Lung microvascular endothelial cell (primary cell): ENCODE measurements at regions not wholly inside any gene's neighbourhood (a gene's known extent, or its start where the extent isn't known, plus 50 kb on each side); places are given as distances from the start of the nearest gene placed in this dataset.

Experiments
- DNase-seq, 2 donors: peaks; one replicate each; pipeline versions ENCODE4 v3.0.0 to v3.0.0-alpha.2; 2010; ENCODE audit warnings: low read depth in 2 of 2

DNA sequence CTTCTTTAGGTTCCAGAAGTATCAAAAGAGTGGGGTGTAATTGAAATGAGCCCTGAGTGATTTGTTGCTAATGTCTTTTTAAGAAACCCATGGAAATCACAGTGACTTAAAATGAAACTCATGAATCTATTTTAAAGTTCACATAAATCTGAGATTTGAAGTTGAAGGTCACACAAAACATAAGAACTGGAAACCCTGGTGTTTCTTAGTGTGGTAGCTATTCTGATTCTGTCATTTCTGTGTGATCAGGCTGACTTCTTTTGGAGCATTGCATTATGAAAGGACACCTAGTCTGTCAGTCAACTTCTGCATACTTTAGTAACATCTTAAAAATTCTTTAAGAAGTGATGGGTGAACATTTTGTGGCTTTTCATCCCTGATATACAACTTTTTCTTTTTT lies 448.8 kb downstream of the TLE4 start:
- DNase-seq = no peak

DNA sequence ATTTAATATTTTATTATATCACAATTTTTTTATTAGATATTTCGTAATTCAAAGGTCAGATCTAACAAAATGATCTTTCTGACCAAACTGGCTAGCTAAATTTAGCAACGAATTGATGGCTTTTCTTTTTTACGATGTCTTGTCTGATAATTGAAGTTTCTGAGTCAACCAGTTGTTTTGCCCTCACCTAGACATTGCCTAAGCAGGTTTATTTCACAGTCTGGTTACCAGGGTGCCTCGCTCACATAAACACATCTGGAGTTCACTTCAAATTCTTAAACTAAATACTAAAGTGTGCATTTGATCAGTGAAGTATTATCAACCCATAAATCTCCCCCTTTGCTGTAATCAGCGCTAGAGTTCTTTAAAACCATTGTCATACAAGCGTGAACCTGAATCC lies 448.3 kb downstream of the TLE4 start:
- no peak for DNase-seq

DNA sequence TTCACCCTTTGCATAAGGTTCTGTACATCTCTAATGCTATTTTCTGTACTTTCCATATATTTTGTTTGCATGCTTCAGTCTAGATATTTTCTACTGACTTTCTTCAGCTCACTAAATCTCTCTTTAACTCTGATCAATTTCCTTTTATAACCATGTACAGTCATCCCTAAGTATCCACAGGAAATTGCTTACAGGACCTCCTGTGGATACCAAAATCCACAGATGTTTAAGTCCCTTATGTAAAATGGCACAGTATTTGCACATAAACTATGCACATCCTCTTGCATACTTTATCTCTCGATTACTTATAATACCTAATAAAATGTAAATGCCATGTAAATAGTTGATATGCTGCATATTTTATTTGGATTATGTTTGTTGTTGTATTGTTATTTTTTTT lies 442.1 kb downstream of the TLE4 start:
- no peak for DNase-seq

GRCh38 chr9:80012557-80013330 lies 441.0 kb downstream of the TLE4 start:
- no peak for DNase-seq

DNA sequence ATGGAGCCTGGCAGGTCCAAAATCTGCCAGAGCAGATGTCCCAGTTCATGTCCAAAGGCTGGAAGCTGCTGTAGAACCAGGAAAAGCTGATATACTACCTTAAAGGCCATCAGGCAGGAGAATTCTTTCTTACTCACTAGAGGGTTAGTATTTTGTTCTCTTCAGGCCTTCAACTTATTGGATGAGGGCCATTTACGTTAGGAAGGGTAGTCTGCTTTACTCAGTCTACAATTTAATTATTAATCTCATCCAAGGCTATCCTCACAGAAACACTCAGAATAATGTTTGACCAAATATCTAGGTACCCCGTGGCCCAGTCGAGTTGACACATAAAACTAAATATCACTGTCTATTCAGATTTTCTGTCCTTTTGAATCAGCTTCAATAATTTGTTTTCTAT lies 437.4 kb downstream of the TLE4 start:
- no peak for DNase-seq

DNA sequence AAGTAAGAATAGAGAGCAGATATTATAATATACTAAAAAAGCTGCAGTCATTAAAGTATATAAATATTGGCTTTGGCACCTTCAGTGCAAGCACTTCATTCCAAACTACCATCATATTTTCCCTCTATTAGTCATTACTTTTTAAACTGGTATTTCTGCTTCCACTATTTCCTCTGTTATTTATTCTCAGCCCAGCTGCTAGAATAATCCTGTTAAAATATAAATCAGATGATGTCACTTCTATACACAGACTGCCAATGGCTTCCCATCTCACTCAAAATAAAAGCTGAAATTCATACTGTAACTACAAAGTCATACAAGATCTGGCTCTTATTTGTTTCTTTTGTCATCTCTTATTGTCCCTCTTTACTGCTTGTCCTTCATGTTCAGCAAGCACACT lies 432.9 kb downstream of the TLE4 start:
- no peak for DNase-seq

DNA sequence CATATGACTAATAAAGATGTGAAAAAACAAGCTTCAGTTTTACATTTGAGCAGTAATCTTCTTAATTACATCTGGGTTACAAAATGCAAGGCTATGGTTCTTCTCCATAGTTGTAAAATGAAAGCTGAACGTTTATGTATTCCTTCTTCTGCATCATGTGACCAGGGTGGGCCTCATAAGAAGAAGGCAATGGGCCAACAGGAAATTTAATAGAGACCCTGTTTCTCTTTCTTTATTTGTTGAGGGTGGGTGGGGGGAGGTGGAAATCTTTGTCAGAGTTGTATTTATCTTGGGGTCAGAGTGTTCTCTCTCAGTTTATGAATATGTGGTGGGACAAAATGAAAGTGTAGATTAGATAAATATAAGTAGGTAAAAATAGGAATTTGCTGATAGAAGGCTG lies 418.8 kb downstream of the TLE4 start:
- DNase-seq = no peak

GRCh38 chr9:79989079-79989478 lies 417.3 kb downstream of the TLE4 start:
- no peak for DNase-seq

DNA sequence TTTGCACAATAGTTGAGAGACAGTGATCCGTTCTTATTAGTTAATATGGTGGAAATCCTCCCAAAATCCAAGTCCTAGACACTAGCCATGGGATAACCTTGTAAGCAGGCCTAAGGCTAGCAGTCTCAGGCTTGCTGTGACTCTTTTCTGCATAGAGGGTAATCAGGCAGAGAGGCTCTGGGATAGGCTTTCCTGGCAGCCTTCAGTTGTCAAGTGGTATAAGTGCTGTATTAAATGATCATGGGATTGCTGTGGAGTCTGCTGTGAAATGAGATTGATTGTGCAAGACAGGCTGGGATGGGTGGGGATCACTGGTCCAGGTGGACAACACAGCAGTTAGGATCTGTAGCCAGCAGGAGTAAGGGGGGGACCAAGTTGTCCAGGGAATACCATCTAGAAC lies 416.4 kb downstream of the TLE4 start:
- no peak for DNase-seq

- DNase-seq = no peak
Measured at GRCh38 chr9:79986437-79986836, 414.7 kb downstream of the TLE4 start.

- no peak for DNase-seq
Measured at GRCh38 chr9:79985772-79986171, 414.0 kb downstream of the TLE4 start.

- DNase-seq = no peak
Measured at GRCh38 chr9:79985264-79985663, 413.5 kb downstream of the TLE4 start.

DNA sequence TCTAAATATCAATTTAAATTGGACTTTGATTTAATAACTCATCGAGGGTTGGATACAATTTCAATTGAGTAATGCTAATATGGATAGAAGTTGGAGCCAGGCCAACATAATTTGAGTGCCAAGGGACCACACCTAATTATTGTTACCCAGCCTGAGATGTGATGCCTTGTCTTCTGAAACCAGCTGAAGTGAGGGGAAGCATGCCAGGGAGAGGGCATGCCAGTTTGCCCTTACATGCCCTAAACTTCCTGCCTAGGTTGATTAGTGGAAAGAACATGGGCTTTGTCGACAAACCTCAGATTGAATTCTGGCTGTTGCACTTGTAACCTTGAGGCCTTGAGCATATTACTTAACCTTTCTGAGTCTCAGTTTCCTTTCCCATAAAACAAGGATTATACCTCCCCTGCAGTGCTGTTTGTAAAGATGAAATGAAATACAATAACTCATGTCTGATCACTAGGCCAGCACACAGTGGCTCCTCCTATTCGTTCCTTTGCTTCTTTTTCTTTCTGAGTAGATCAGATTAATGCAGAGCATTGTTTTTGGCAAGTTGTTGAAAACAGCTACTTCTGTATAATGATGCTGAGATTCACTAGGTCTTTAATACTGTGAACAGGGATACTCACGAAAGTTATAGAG lies 412.8 kb downstream of the TLE4 start:
- no peak for DNase-seq

GRCh38 chr9:79980432-79980831 lies 408.7 kb downstream of the TLE4 start:
- no peak for DNase-seq

- DNase-seq = no peak
Measured at GRCh38 chr9:79977510-79978197, 405.9 kb downstream of the TLE4 start.

DNA sequence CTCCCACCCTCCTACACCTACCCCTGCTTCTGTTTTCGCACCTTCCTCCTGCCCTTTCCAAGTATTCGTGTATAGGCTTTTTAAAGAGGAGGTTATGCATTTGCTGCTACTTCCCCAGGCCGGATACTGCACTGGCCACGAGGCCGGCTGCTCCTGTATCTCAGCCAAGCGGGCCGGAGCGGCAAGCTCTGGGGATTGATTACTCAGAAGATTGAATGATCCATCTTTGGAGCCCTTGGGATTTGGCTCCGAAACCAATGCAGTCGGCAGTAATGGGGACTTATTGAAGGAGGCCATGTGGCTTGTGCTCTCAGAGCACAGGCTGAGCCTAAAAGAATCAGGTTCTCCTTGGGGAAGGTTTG lies 405.3 kb downstream of the TLE4 start:
- DNase-seq = no peak

GRCh38 chr9:79976257-79977073 lies 404.7 kb downstream of the TLE4 start:
- DNase-seq = no peak

- DNase-seq = no peak
Measured at GRCh38 chr9:79975621-79976256, 404.0 kb downstream of the TLE4 start.

- no peak for DNase-seq
Measured at GRCh38 chr9:79974806-79975422, 403.1 kb downstream of the TLE4 start.

- DNase-seq = no peak
Measured at GRCh38 chr9:79973627-79974026, 401.9 kb downstream of the TLE4 start.

GRCh38 chr9:79970146-79970425 lies 398.3 kb downstream of the TLE4 start:
- no peak for DNase-seq
